HG03025 (cell line): ENCODE measurements at regions not wholly inside any gene's neighbourhood (a gene's known extent, or its start where the extent isn't known, plus 50 kb on each side); places are given as distances from the start of the nearest gene placed in this dataset.
"Not testable (repeated sequence)": the region's sequence is repeated elsewhere in the genome, so short reads cannot be mapped to it uniquely, and the experiment has no call there.

Source experiments
- ATAC-seq: cut with Tn5 transposase; IDR thresholded peaks from one replicate; pipeline ENCODE4 v1.9.1; 2021; ENCODE audit warnings: mild to moderate bottlenecking, moderate library complexity; ENCODE audit not compliant: unreplicated experiment, low FRiP score

GRCh38 chr6:139955366-139956155, 581.1 kb upstream of the CITED2 start:
- ATAC-seq = no peak

DNA sequence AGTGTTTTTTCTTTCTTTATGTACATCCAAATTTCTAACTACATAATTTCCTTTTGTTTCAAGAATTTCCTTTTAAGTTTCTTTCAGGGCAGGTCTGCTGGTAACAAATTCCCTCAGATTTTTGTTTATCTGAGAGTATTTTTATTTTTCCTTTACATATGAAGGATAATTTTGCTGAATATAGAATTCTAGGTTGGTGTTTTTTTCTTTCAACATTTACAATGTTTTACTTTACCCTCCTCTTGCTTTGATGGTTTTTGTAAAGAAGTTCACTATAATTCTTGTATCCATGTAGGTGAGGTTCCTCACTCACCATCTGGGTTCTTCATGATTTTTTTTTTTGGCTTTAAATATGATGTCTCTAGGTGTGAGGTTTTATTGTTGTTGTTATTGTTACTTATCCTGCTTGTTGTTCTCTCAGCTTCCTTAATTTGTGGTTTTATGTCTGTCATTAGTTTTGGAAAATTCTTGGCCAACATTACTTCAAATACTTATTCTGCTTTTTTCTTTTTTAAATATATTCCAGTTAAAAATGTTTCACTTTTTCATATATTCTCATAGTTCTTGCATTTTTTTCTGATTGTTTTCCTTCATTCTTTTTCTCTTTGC, 580.1 kb upstream of the CITED2 start:
- no peak for ATAC-seq

GRCh38 chr6:139953780-139954179, 579.3 kb upstream of the CITED2 start:
- not testable (repeated sequence) for ATAC-seq

DNA sequence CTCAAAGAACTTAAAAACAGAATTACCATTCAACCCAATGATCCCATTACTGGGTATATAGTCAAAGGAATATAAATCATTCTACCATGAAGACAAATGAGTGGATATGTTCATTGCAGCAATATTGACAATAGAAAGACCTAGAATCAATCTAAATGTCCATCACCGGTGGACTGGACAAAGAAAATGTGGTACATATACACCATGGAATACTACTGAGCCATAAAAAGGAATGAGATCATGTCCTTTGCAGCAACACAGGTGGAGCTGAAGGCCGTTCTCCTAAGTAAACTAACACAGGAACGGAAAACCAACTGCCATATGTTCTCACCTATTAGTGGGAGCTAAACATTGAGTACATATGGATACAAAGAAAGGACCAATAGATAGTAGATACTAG, 576.7 kb upstream of the CITED2 start:
- no peak for ATAC-seq

DNA sequence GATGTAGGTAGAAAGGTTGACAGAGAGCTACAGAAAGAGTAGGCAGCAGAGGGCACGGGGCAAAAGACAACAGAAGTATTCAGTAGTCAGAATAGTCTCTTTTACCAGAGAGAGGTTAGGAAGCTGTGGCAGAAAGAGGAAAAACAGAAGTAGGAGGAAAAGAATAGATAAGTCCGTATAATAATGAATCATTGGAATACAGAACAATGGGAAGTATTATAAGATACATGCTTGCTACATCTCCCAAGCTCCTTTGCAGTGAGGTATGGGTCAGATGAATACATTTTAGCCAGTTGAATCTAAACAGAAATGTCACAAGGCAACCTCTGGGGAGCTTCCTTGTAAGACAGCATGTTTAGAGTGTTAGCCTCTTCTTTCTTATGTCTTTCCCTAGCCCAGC, 570.5 kb upstream of the CITED2 start:
- ATAC-seq = no peak

GRCh38 chr6:139944131-139944530, 569.7 kb upstream of the CITED2 start:
- ATAC-seq = no peak

DNA sequence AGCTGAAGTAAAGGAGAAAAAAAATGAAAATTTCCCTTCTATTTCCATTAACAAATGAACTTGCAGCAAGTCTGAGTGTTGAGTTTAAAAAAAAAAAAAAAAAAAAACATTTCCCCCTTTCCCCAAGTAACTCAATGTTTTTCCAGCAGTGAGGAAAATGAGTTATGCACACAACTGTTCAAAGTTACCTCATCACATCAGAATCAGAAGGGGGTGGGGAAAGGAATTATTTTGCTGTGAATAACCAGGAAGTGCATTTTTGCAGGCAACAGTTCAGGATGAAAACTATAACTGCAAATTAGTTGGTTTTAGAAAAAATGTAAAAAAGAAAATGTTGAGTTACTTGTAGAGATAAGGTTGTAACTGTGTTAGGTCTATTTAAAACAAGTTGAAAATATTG, 568.9 kb upstream of the CITED2 start:
- ATAC-seq = no peak

DNA sequence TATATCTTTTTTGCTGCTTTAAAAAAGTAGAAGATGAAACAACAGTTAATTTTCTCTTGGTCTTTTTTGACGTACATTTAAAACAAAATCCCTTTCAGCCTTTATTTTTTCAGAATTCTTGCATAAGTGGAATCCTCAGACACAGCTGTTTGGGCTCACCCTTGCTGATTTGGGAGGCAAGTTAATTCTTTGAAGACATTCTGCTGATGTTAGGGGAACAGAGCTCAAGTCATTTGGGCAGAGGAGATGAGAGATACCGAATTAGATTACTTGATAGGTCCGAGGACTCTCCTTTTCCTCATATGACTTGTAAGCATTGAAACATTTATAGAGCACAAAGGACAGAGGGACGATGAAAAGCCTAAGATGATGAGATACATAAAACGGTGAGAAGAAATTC, 567.9 kb upstream of the CITED2 start:
- ATAC-seq = no peak

DNA sequence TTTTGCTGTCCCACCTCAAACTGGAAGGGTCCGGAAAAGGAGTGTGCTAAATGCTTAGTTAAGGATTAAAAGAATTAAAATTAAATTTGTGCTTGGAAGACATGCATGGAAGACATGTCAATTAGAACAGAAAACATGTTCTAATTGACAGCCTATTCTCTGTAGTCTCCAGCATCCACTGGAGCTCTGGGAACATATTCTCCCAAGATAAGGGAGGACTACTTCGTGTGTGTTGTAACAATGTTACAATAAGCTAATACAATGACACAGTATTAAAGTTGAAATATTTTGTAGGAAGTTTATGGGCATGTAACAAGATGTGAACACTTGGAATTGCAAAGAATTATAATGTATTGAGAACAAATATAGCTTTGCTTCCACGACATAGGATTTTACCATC, 567.4 kb upstream of the CITED2 start:
- ATAC-seq = no peak

- ATAC-seq = peak; percentile 98
These were observed 566.6 kb upstream of the CITED2 start for GRCh38 chr6:139940741-139941729.

GRCh38 chr6:139939189-139939979, 564.9 kb upstream of the CITED2 start:
- no peak for ATAC-seq

GRCh38 chr6:139932671-139933070, 558.2 kb upstream of the CITED2 start:
- no peak for ATAC-seq

GRCh38 chr6:139931747-139932146, 557.3 kb upstream of the CITED2 start:
- no peak for ATAC-seq

DNA sequence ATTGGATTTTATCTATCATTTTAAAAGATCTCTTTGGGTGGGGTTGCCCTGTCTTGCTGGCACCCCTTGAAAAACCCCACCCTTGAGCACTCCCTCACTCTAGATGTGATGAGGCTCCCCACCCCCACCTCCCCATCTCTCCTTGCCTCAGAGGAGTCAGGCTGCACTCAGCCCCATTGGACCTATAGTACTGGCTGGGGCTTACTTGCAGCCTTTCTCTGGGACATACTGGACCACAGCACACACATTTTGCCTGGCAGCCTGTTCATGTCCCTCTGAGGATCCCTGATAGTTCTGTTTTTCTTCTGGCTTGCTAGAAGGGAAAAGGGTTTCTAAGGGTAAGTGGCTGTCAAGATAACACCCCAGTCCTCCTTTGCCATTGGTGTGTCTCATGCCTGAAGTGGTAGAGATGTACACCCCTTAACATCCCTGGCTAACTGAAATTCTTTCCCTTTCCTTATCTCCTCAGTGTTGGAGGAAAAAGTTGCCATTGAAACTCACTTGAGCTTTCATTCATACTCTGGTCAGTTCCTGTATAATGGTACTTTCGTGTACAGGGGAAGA, 553.4 kb upstream of the CITED2 start:
- ATAC-seq = no peak

GRCh38 chr6:139927236-139927635, 552.8 kb upstream of the CITED2 start:
- ATAC-seq = no peak

DNA sequence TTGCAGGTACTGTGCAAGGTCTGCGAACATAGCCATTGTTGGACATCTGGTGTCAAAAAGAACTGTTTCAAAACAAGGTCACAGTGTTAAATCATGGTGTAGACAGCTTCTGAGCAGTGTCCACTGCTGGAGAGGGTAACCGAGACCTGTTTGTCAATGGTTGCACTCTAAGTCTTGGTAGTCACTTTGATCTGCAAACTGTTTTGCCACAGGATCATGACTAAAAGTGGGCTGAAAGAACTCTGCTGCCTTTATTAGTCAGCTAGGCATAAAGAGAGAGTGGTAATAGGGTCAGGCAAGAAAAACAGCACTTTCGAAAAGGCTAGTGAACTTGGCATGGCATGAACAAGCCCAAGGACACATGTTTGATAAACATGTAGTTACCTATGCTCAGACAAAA, 552.3 kb upstream of the CITED2 start:
- no peak for ATAC-seq

GRCh38 chr6:139925894-139926641, 551.6 kb upstream of the CITED2 start:
- no peak for ATAC-seq

- ATAC-seq = no peak
These were observed 549.6 kb upstream of the CITED2 start for GRCh38 chr6:139923964-139924475.

GRCh38 chr6:139922236-139922635, 547.8 kb upstream of the CITED2 start:
- no peak for ATAC-seq
